SK-N-SH treated with all-trans-retinoic acid at 6 μM for 48 hours (cell line): ENCODE measurements at regions not wholly inside any gene's neighbourhood (a gene's known extent, or its start where the extent isn't known, plus 50 kb on each side); places are given as distances from the start of the nearest gene placed in this dataset.

Source experiments
- ATAC-seq: fragments of 200-7000 bp; cut with Tn5 transposase; 3 replicates; pipeline ENCODE4 v1.9.1; 2020; ENCODE audit warnings: mild to moderate bottlenecking, moderate library complexity
- ARNTL ChIP-seq: fragments of 450-650 bp; formaldehyde crosslinking; IDR thresholded peaks from 2 replicates; pipeline ENCODE4 v1.5.0; 2020; ENCODE audit warnings: low read depth, mild to moderate bottlenecking, moderate library complexity, borderline replicate concordance
- BACH2 ChIP-seq: fragments of 250-450 bp; sonication (Bioruptor Pico); IDR thresholded peaks from 2 replicates; pipeline ENCODE4 v1.9.0; 2021; ENCODE audit warnings: mild to moderate bottlenecking, borderline replicate concordance
- CREB5 ChIP-seq: fragments of 250-450 bp; sonication (Bioruptor Pico); IDR thresholded peaks from 2 replicates; pipeline ENCODE4 v1.5.1; 2020; ENCODE audit warnings: low read depth, mild to moderate bottlenecking, moderate library complexity
- CSDC2 ChIP-seq: fragments of 250-450 bp; sonication (Bioruptor Pico); IDR thresholded peaks from 2 replicates; pipeline ENCODE4 v1.5.0; 2020; ENCODE audit warnings: mild to moderate bottlenecking, moderate library complexity
- CSRNP3 ChIP-seq: fragments of 250-450 bp; sonication (Bioruptor Pico); IDR thresholded peaks from 2 replicates; pipeline ENCODE4 v1.5.1; 2021; ENCODE audit warnings: mild to moderate bottlenecking, moderate library complexity
- ESRRG ChIP-seq: fragments of 250-450 bp; sonication (Bioruptor Pico); IDR thresholded peaks from 2 replicates; pipeline ENCODE4 v1.6.1; 2021; ENCODE audit warnings: mild to moderate bottlenecking
- GLIS3 ChIP-seq: fragments of 250-450 bp; sonication (Bioruptor Pico); IDR thresholded peaks from 2 replicates; pipeline ENCODE4 v1.5.0; 2020; ENCODE audit warnings: mild to moderate bottlenecking, moderate library complexity
- ISL1 ChIP-seq: fragments of 250-450 bp; sonication (Bioruptor Pico); IDR thresholded peaks from 2 replicates; pipeline ENCODE4 v2.1.2; 2022; ENCODE audit warnings: mild to moderate bottlenecking, moderate library complexity
- OSR1 ChIP-seq: fragments of 250-450 bp; sonication (Bioruptor Pico); IDR thresholded peaks from 2 replicates; pipeline ENCODE4 v1.8.0; 2022; ENCODE audit warnings: moderate library complexity, mild to moderate bottlenecking, inconsistent platforms
- PATZ1 ChIP-seq: fragments of 250-450 bp; sonication (Bioruptor Pico); IDR thresholded peaks from 2 replicates; pipeline ENCODE4 v1.8.0; 2020; ENCODE audit warnings: mild to moderate bottlenecking, moderate library complexity, borderline replicate concordance
- POU6F1 ChIP-seq: fragments of 250-450 bp; sonication (Bioruptor Pico); IDR thresholded peaks from 2 replicates; pipeline ENCODE4 v1.8.0; 2021; ENCODE audit warnings: low read depth, mild to moderate bottlenecking, moderate library complexity, borderline replicate concordance
- PPARA ChIP-seq: fragments of 250-450 bp; sonication (Bioruptor Pico); IDR thresholded peaks from 2 replicates; pipeline ENCODE4 v1.5.0; 2020; ENCODE audit warnings: mild to moderate bottlenecking, borderline replicate concordance
- RARB ChIP-seq: fragments of 250-450 bp; sonication (Bioruptor Pico); IDR thresholded peaks from 2 replicates; pipeline ENCODE4 v1.8.0; 2021; ENCODE audit warnings: mild to moderate bottlenecking, moderate library complexity
- SNAI2 ChIP-seq: fragments of 250-450 bp; sonication (Bioruptor Pico); IDR thresholded peaks from 2 replicates; pipeline ENCODE4 v1.5.0; 2020; ENCODE audit warnings: mild to moderate bottlenecking, moderate library complexity
- TCF4 ChIP-seq: fragments of 250-450 bp; sonication (Bioruptor Pico); IDR thresholded peaks from 2 replicates; pipeline ENCODE4 v1.8.0; 2021; ENCODE audit warnings: mild to moderate bottlenecking, moderate library complexity, borderline replicate concordance
- TOX ChIP-seq: fragments of 250-450 bp; sonication (Bioruptor Pico); IDR thresholded peaks from 2 replicates; pipeline ENCODE4 v1.8.0; 2021; ENCODE audit warnings: mild to moderate bottlenecking, moderate library complexity, borderline replicate concordance
- TSHZ2 ChIP-seq: fragments of 250-450 bp; sonication (Bioruptor Pico); IDR thresholded peaks from 2 replicates; pipeline ENCODE4 v1.5.0; 2020; ENCODE audit warnings: mild to moderate bottlenecking, moderate library complexity
- ZC3H10 ChIP-seq: fragments of 250-450 bp; sonication (Bioruptor Pico); IDR thresholded peaks from 2 replicates; pipeline ENCODE4 v1.5.1; 2021; ENCODE audit warnings: mild to moderate bottlenecking, moderate library complexity
- ZFP3 ChIP-seq: fragments of 250-450 bp; sonication (Bioruptor Pico); IDR thresholded peaks from 2 replicates; pipeline ENCODE4 v1.5.0; 2020; ENCODE audit warnings: mild to moderate bottlenecking, moderate library complexity
- ZFP30 ChIP-seq: fragments of 450-650 bp; formaldehyde crosslinking; IDR thresholded peaks from 2 replicates; pipeline ENCODE4 v1.5.0; 2022; ENCODE audit warnings: mild to moderate bottlenecking, moderate library complexity
- ZNF70 ChIP-seq: fragments of 450-650 bp; formaldehyde crosslinking; IDR thresholded peaks from 2 replicates; pipeline ENCODE4 v1.5.0; 2020; ENCODE audit warnings: mild to moderate bottlenecking, moderate library complexity
- ZNF8 ChIP-seq: fragments of 450-650 bp; formaldehyde crosslinking; IDR thresholded peaks from 2 replicates; pipeline ENCODE4 v1.5.0; 2020; ENCODE audit warnings: mild to moderate bottlenecking, moderate library complexity

GRCh38 chr10:2728087-2728486 is 339.3 kb upstream of the PFKP start:
- TF ChIP-seq CSRNP3: no peak
- TF ChIP-seq ISL1 (CRISPR knock-in tag): no peak
- no peak for TF ChIP-seq PPARA (CRISPR knock-in tag)
- TF ChIP-seq TOX (CRISPR knock-in tag): no peak
- TF ChIP-seq CSDC2 (CRISPR knock-in tag): no peak
- TF ChIP-seq ZNF8 (CRISPR knock-in tag): no peak
- TF ChIP-seq ZFP30: no peak
- no peak for TF ChIP-seq TSHZ2
- no peak for TF ChIP-seq POU6F1 (CRISPR knock-in tag)
- TF ChIP-seq OSR1 (CRISPR knock-in tag): no peak
- no peak for TF ChIP-seq CREB5 (CRISPR knock-in tag)
- no peak for TF ChIP-seq TCF4 (CRISPR knock-in tag)
- TF ChIP-seq GLIS3 (CRISPR knock-in tag): no peak
- no peak for TF ChIP-seq PATZ1 (CRISPR knock-in tag)
- TF ChIP-seq RARB (CRISPR knock-in tag): no peak
- TF ChIP-seq ZC3H10 (CRISPR knock-in tag): no peak
- TF ChIP-seq ZNF70 (CRISPR knock-in tag): no peak
- no peak for TF ChIP-seq SNAI2
- TF ChIP-seq BACH2 (CRISPR knock-in tag): no peak
- no peak for ATAC-seq

GRCh38 chr10:2716596-2716995 is 350.8 kb upstream of the PFKP start:
- no peak for ATAC-seq
- TF ChIP-seq ESRRG (no peak), TOX (CRISPR knock-in tag) (no peak), PATZ1 (CRISPR knock-in tag) (no peak), RARB (CRISPR knock-in tag) (no peak), ZNF70 (CRISPR knock-in tag) (no peak), POU6F1 (CRISPR knock-in tag) (no peak), GLIS3 (CRISPR knock-in tag) (no peak), ARNTL (CRISPR knock-in tag) (no peak), ZNF8 (CRISPR knock-in tag) (no peak), SNAI2 (no peak), TCF4 (CRISPR knock-in tag) (no peak), ISL1 (CRISPR knock-in tag) (no peak), ZFP3 (CRISPR knock-in tag) (no peak), OSR1 (CRISPR knock-in tag) (no peak), TSHZ2 (no peak), ZFP30 (no peak)
